OCI-LY7 (cell line): ENCODE measurements at regions not wholly inside any gene's neighbourhood (a gene's known extent, or its start where the extent isn't known, plus 50 kb on each side); places are given as distances from the start of the nearest gene placed in this dataset. TPM values are rescaled to one million over a fixed set of nuclear protein-coding genes. Genes with fewer than 3 reads are reported as not detected.

ENCODE experiments used
- BruUV-seq: library from RNA; stranded (reverse); fragments of 400-500 nt; replicated peaks from 2 replicates; lab custom pipeline; 2021; lab: Mats Ljungman, UMichigan
- CTCF ChIA-PET: fragments of 300-600 bp; sonication (Branson Sonifier 250); formaldehyde crosslinking; loops from one replicate; lab custom pipeline; 2022; ENCODE audit warnings: antibody characterized with exemption; ENCODE audit not compliant: unreplicated experiment; lab: Charles Lee
- POLR2A ChIA-PET: fragments of 300-600 bp; sonication (Branson Sonifier 250); formaldehyde crosslinking; loops from one replicate; lab custom pipeline; 2022; ENCODE audit warnings: antibody characterized with exemption; lab: Charles Lee
- DNase-seq: peaks from one replicate; pipeline ENCODE4 v3.0.0-alpha.2; 2015; ENCODE audit warnings: low spot score
- H2AFZ ChIP-seq: fragments of 200-600 bp; sonication (generic), shearing (Covaris generic); 2 replicates; pipeline ENCODE4 v1.6.1; 2014; ENCODE audit warnings: mild to moderate bottlenecking, antibody characterized with exemption, low read length, moderate library complexity
- H3K27ac ChIP-seq: fragments of 200-600 bp; sonication (generic); 2 replicates; pipeline ENCODE4 v1.5.1; 2014; ENCODE audit warnings: mixed run types, low read depth, mild to moderate bottlenecking, moderate library complexity, low read length, inconsistent platforms; ENCODE audit not compliant: poor library complexity, severe bottlenecking
- H3K36me3 ChIP-seq: fragments of 200-600 bp; sonication (generic); 2 replicates; pipeline ENCODE4 v1.6.1; 2014; ENCODE audit warnings: mild to moderate bottlenecking, antibody characterized with exemption, low read length, moderate library complexity, mixed read lengths; ENCODE audit not compliant: insufficient read depth
- H3K4me1 ChIP-seq: fragments of 200-600 bp; sonication (generic); 2 replicates; pipeline ENCODE4 v1.5.1; 2014; ENCODE audit warnings: mild to moderate bottlenecking, low read length; ENCODE audit not compliant: insufficient read depth, poor library complexity, severe bottlenecking
- H3K4me2 ChIP-seq: fragments of 200-600 bp; sonication (generic); 2 replicates; pipeline ENCODE4 v1.6.1; 2014; ENCODE audit warnings: mild to moderate bottlenecking, low read length
- H3K4me3 ChIP-seq: fragments of 200-600 bp; sonication (generic); 2 replicates; pipeline ENCODE4 v1.5.1; 2014; ENCODE audit warnings: mild to moderate bottlenecking, low read depth, low read length; ENCODE audit not compliant: poor library complexity, severe bottlenecking
- H3K79me2 ChIP-seq: fragments of 200-600 bp; sonication (generic); 2 replicates; pipeline ENCODE4 v1.6.1; 2016; ENCODE audit warnings: low read depth, mild to moderate bottlenecking, low read length, moderate library complexity, mixed read lengths; ENCODE audit not compliant: insufficient read depth
- H3K9me2 ChIP-seq: fragments of 200-600 bp; sonication (generic); 2 replicates; pipeline ENCODE4 v1.6.1; 2016; ENCODE audit warnings: mild to moderate bottlenecking, low read length, mixed read lengths; ENCODE audit not compliant: insufficient read depth
- H3K9me3 ChIP-seq: fragments of 200-600 bp; sonication (generic); 2 replicates; pipeline ENCODE4 v1.6.1; 2014; ENCODE audit warnings: mild to moderate bottlenecking, mixed run types, low read length, mixed read lengths
- H4K20me1 ChIP-seq: fragments of 200-600 bp; sonication (generic); 2 replicates; pipeline ENCODE4 v1.6.1; 2014; ENCODE audit warnings: mild to moderate bottlenecking, antibody characterized with exemption, low read length, moderate library complexity, mixed read lengths; ENCODE audit not compliant: insufficient read depth
- EZH2phosphoT487 ChIP-seq: fragments of 200-600 bp; sonication (generic); IDR thresholded peaks from 2 replicates; pipeline ENCODE4 v1.6.1; 2018; ENCODE audit warnings: low read depth, borderline replicate concordance, mild to moderate bottlenecking, mixed run types, antibody characterized with exemption, low read length, moderate library complexity, mixed read lengths
- intact Hi-C: fragments of 100-400 bp; cut with micrococcal nuclease; formaldehyde crosslinking; loops from one replicate; pipeline ENCODE4 v1.10.0; 2022; ENCODE audit not compliant: unreplicated experiment
- small RNA-seq: library from RNA; depleted of rRNA; stranded (forward); fragments of <200 nt; gene quantifications from one replicate; pipeline ENCODE3, GENCODE V24; 2014
- TF ChIP-seq, protein P1 (sequence below): fragments of 200-600 bp; sonication (generic); conservative IDR thresholded peaks from 2 replicates; pipeline ENCODE4 v1.5.1; 2014; ENCODE audit warnings: mild to moderate bottlenecking, antibody characterized with exemption, low read length, moderate library complexity, mixed read lengths

DNA sequence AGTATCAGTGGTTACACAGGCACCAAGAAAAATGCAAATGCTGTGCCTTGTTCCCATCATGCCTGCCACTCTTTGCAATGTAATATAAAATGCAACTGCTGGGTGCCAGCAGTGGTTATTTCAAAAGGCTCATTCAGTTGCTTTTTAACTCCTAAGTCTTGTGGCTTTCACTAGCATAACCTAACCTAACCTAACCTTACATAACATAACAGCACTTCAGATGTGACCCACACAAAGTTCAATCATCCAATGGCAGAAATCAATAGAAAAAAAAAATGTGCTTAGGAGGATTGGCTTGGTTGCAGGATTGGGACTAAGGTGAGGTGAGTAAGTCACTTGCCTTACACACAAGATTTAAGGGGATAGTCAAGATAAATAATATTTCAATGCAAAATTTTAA, 60.2 kb upstream of the VMA21 start:
- Histone ChIP-seq H3K27ac (no peak overlapping the region), H3K9me2 (no peaks in the 10 kb centered on the region), H3K4me3 (no peak overlapping the region), H3K36me3 (no peaks in the 10 kb centered on the region), H3K79me2 (no peaks in the 10 kb centered on the region), H3K4me2 (no peak overlapping the region), H4K20me1 (no peaks in the 10 kb centered on the region), H3K9me3 (no peaks in the 10 kb centered on the region), H3K4me1 (no peaks in the 10 kb centered on the region), H2AFZ (no peak overlapping the region)
- BruUV-seq: no TSS peak
- DNase-seq: no peak
- intact Hi-C loops: no loop called here
- TF ChIP-seq EZH2phosphoT487: no peak
- TF ChIP-seq, protein P1, sequence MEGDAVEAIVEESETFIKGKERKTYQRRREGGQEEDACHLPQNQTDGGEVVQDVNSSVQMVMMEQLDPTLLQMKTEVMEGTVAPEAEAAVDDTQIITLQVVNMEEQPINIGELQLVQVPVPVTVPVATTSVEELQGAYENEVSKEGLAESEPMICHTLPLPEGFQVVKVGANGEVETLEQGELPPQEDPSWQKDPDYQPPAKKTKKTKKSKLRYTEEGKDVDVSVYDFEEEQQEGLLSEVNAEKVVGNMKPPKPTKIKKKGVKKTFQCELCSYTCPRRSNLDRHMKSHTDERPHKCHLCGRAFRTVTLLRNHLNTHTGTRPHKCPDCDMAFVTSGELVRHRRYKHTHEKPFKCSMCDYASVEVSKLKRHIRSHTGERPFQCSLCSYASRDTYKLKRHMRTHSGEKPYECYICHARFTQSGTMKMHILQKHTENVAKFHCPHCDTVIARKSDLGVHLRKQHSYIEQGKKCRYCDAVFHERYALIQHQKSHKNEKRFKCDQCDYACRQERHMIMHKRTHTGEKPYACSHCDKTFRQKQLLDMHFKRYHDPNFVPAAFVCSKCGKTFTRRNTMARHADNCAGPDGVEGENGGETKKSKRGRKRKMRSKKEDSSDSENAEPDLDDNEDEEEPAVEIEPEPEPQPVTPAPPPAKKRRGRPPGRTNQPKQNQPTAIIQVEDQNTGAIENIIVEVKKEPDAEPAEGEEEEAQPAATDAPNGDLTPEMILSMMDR: no peak
- ChIA-PET POLR2A (no interaction called here), CTCF (no interaction called here)

- POLR2A ChIA-PET: no interaction called here
- Histone ChIP-seq H3K79me2 (no peaks in the 10 kb centered on the region), H3K36me3 (no peaks in the 10 kb centered on the region), H3K4me3 (no peak overlapping the region), H3K4me1 (no peaks in the 10 kb centered on the region), H3K9me2 (no peaks in the 10 kb centered on the region), H3K4me2 (no peak overlapping the region), H3K27ac (no peak overlapping the region), H2AFZ (no peak overlapping the region), H3K9me3 (no peaks in the 10 kb centered on the region), H4K20me1 (no peaks in the 10 kb centered on the region)
- no peak for TF ChIP-seq EZH2phosphoT487
- TF ChIP-seq, protein P1: no peak
- CTCF ChIA-PET: no interaction called here
- DNase-seq: no peak
- intact Hi-C loops: no loop called here
- BruUV-seq: no TSS peak
Observed at GRCh38 chrX:151346931-151347543, 50.0 kb upstream of the VMA21 start.

Small RNA genes in the stretch of these regions (small RNA-seq; reads per million reads assigned to genes)
- gene RF00017: not detected
